Motor neuron (in vitro differentiated cells): ENCODE measurements at regions not wholly inside any gene's neighbourhood (a gene's known extent, or its start where the extent isn't known, plus 50 kb on each side); places are given as distances from the start of the nearest gene placed in this dataset.

Experiments used
- ATAC-seq, 8 experiments: fragments of 200-7000 bp; cut with Tn5 transposase; replicated peaks in 6 of 8; 2 replicates each; pipeline ENCODE4 v1.8.0; 2021; ENCODE audit warnings: mild to moderate bottlenecking in 8 of 8, moderate library complexity in 8 of 8
- H3K27ac ChIP-seq, 2 donors: fragments of 250-450 bp; sonication (Bioruptor Pico); 2 replicates each; pipeline ENCODE4 v1.9.0; 2021; ENCODE audit warnings: antibody characterized with exemption in 2 of 2, mild to moderate bottlenecking in 2 of 2, moderate library complexity in 1 of 2
- H3K4me1 ChIP-seq, 2 donors: fragments of 250-450 bp; sonication (Bioruptor Pico); replicated peaks in 1 of 2; 2 replicates each; pipeline ENCODE4 v1.6.1; 2021; ENCODE audit warnings: antibody characterized with exemption in 2 of 2, mild to moderate bottlenecking in 2 of 2, moderate library complexity in 1 of 2
- H3K4me3 ChIP-seq, 5 donors: fragments of 250-450 bp; sonication (Bioruptor Pico); 2 replicates each; pipeline ENCODE4 v1.9.0; 2021; ENCODE audit warnings: antibody characterized with exemption in 5 of 5, mild to moderate bottlenecking in 5 of 5, moderate library complexity in 4 of 5
- WGBS, 10 experiments: fragments of 450-650 bp; shearing (Covaris generic); methylation state at CpG; one replicate each; pipeline ENCODE4 v1.0.0; 2022; 5-methylcytosine and 5-hydroxymethylcytosine counted together
- in situ Hi-C, 9 experiments: fragments of 400-800 bp; cut with MboI; loops; one replicate each; pipeline ENCODE4 v1.15.0; 2021; ENCODE audit warnings: low sequenced_read_pairs in 9 of 9, low pct_unique_long_range_greater_than_20kb in 2 of 9; ENCODE audit not compliant: unreplicated experiment in 9 of 9

GRCh38 chr5:106906199-106906598, 764.5 kb downstream of the EFNA5 start:
- Histone ChIP-seq H3K4me1 (peaks cover 6 to 25% of the 10 kb centered on the region in 2 donors), H3K4me3 (no peak overlapping the region), H3K27ac (no peak overlapping the region)
- WGBS, 10 experiments, result 0 to 100% (median 67%) methylated on average over 1 to 2 of the region's 2 CpGs; no CpG with 5 or more reads in 2 of the 10 experiments
- peak in 4 of 8 experiments; percentile 27 to 61 (median 44) for ATAC-seq
- in situ Hi-C loops, result no loop called here

GRCh38 chr5:106894964-106895363, 775.8 kb downstream of the EFNA5 start:
- no peak overlapping the region for H3K4me3 ChIP-seq
- no peak overlapping the region for H3K27ac ChIP-seq
- ATAC-seq, result no peak
- 0 to 89% (median 70%) methylated on average over 1 to 2 of the region's 2 CpGs; no CpG with 5 or more reads in 5 of the 10 experiments for WGBS, 10 experiments
- H3K4me1 ChIP-seq, result no peaks in the 10 kb centered on the region
- in situ Hi-C loops, result no loop called here

GRCh38 chr5:106882035-106882434, 788.7 kb downstream of the EFNA5 start:
- in situ Hi-C loops, result no loop called here
- ATAC-seq, result no peak
- Histone ChIP-seq H3K4me1 (peaks cover 0 to 7% of the 10 kb centered on the region in 2 donors), H3K27ac (no peak overlapping the region), H3K4me3 (no peak overlapping the region)

GRCh38 chr5:106880656-106881055, 790.1 kb downstream of the EFNA5 start:
- no peak for ATAC-seq
- WGBS, 10 experiments, result 47 to 100% (median 100%) methylated on average over 1 to 2 of the region's 2 CpGs; no CpG with 5 or more reads in 1 of the 10 experiments

GRCh38 chr5:106877881-106878280, 792.9 kb downstream of the EFNA5 start:
- no peak overlapping the region for H3K4me3 ChIP-seq
- peaks cover 0 to 7% of the 10 kb centered on the region in 2 donors for H3K4me1 ChIP-seq
- WGBS, 10 experiments, result 0 to 100% (median 80%) methylated on average over 1 to 3 of the region's 3 CpGs; no CpG with 5 or more reads in 1 of the 10 experiments
- ATAC-seq, result no peak
- no peak overlapping the region for H3K27ac ChIP-seq
- in situ Hi-C loops, result no loop called here

More at GRCh38 chr5:106880656-106881055, 790.1 kb downstream of the EFNA5 start:
- Histone ChIP-seq H3K27ac (no peak overlapping the region), H3K4me1 (peaks cover 0 to 7% of the 10 kb centered on the region in 2 donors), H3K4me3 (no peak overlapping the region)
- in situ Hi-C loops, result no loop called here

GRCh38 chr5:106876665-106877194, 794.0 kb downstream of the EFNA5 start:
- in situ Hi-C loops, result no loop called here
- Histone ChIP-seq H3K4me3 (no peak overlapping the region), H3K4me1 (peaks cover 0 to 7% of the 10 kb centered on the region in 2 donors), H3K27ac (no peak overlapping the region)
- 0 to 100% (median 94%) methylated on average over 1 to 7 of the region's 7 CpGs for WGBS, 10 experiments
- no peak for ATAC-seq

- 50 to 100% (median 93%) methylated on average over 2 to 3 of the region's 6 CpGs; no CpG with 5 or more reads in 7 of the 10 experiments for WGBS, 10 experiments
Observed at GRCh38 chr5:106876298-106876622, 794.5 kb downstream of the EFNA5 start.

GRCh38 chr5:106875591-106876297, 795.0 kb downstream of the EFNA5 start:
- peak in 3 of 8 experiments; percentile 72 to 85 (median 75) for ATAC-seq
- in situ Hi-C loops, result no loop called here
- Histone ChIP-seq H3K27ac (no peak overlapping the region), H3K4me1 (peaks cover 0 to 7% of the 10 kb centered on the region in 2 donors), H3K4me3 (no peak overlapping the region)
- WGBS, 10 experiments, result 28 to 93% (median 80%) methylated on average over 1 to 9 of the region's 21 CpGs; no CpG with 5 or more reads in 3 of the 10 experiments

More at GRCh38 chr5:106876298-106876622, 794.5 kb downstream of the EFNA5 start:
- in situ Hi-C loops, result no loop called here
- Histone ChIP-seq H3K4me3 (no peak overlapping the region), H3K27ac (no peak overlapping the region), H3K4me1 (peaks cover 0 to 7% of the 10 kb centered on the region in 2 donors)
- no peak for ATAC-seq

- Histone ChIP-seq H3K27ac (no peak overlapping the region), H3K4me3 (no peak overlapping the region), H3K4me1 (peaks cover 0 to 6% of the 10 kb centered on the region in 2 donors)
- ATAC-seq, result no peak
- WGBS, 10 experiments, result 80 to 100% (median 100%) methylated on average over 1 to 5 of the region's 9 CpGs; no CpG with 5 or more reads in 4 of the 10 experiments
- in situ Hi-C loops, result no loop called here
Observed at GRCh38 chr5:106874974-106875373, 795.8 kb downstream of the EFNA5 start.

- H3K4me1 ChIP-seq, result peaks cover 0 to 1% of the 10 kb centered on the region in 2 donors
- no peak for ATAC-seq
- no peak overlapping the region for H3K4me3 ChIP-seq
- in situ Hi-C loops, result no loop called here
- H3K27ac ChIP-seq, result no peak overlapping the region
- 40 to 90% (median 85%) methylated on average over 1 to 2 of the region's 7 CpGs; no CpG with 5 or more reads in 6 of the 10 experiments for WGBS, 10 experiments
Observed at GRCh38 chr5:106874531-106874930, 796.2 kb downstream of the EFNA5 start.

GRCh38 chr5:106873568-106873967, 797.2 kb downstream of the EFNA5 start:
- no peak overlapping the region for H3K27ac ChIP-seq
- H3K4me1 ChIP-seq, result no peaks in the 10 kb centered on the region
- ATAC-seq, result peak in 3 of 8 experiments; percentile 12 to 76 (median 62)
- in situ Hi-C loops, result no loop called here
- H3K4me3 ChIP-seq, result no peak overlapping the region
- WGBS, 10 experiments, result 78 to 100% (median 94%) methylated on average over 3 to 8 of the region's 12 CpGs; no CpG with 5 or more reads in 4 of the 10 experiments

- Histone ChIP-seq H3K4me3 (no peak overlapping the region), H3K4me1 (no peaks in the 10 kb centered on the region), H3K27ac (no peak overlapping the region)
- 53 to 100% (median 89%) methylated on average over 2 to 5 of the region's 5 CpGs; no CpG with 5 or more reads in 1 of the 10 experiments for WGBS, 10 experiments
- in situ Hi-C loops, result no loop called here
- ATAC-seq, result no peak
Observed at GRCh38 chr5:106865279-106865678, 805.5 kb downstream of the EFNA5 start.

- in situ Hi-C loops, result no loop called here
- H3K4me1 ChIP-seq, result no peaks in the 10 kb centered on the region
- no peak overlapping the region for H3K27ac ChIP-seq
- H3K4me3 ChIP-seq, result no peak overlapping the region
- peak in 2 of 8 experiments; percentile 54 to 70 for ATAC-seq
- 0 to 100% (median 65%) methylated on average over 1 to 3 of the region's 3 CpGs for WGBS, 10 experiments
Observed at GRCh38 chr5:106862450-106863193, 808.1 kb downstream of the EFNA5 start.
